Mucosa of descending colon (tissue), 3 donors: ENCODE measurements at regions not wholly inside any gene's neighbourhood (a gene's known extent, or its start where the extent isn't known, plus 50 kb on each side); places are given as distances from the start of the nearest gene placed in this dataset.
"Not testable (repeated sequence)": the region's sequence is repeated elsewhere in the genome, so short reads cannot be mapped to it uniquely, and the experiment has no call there.

Source experiments
- ATAC-seq: fragments of 200-7000 bp; cut with Tn5 transposase; one replicate; pipeline ENCODE4 v1.9.1; 2020; ENCODE audit warnings: mild to moderate bottlenecking, moderate library complexity
- DNase-seq, 3 donors: peaks; one replicate each; pipeline ENCODE4 v3.0.0-alpha.2; 2020
- H3K36me3 ChIP-seq: fragments of 200-600 bp; one replicate; pipeline ENCODE4 v1.8.0; 2021; ENCODE audit warnings: low read depth, mild to moderate bottlenecking
- H3K4me1 ChIP-seq: fragments of 200-600 bp; one replicate; pipeline ENCODE4 v1.8.0; 2021; ENCODE audit warnings: low read depth, mild to moderate bottlenecking
- H3K4me3 ChIP-seq: fragments of 200-600 bp; one replicate; pipeline ENCODE4 v1.8.0; 2021; ENCODE audit warnings: mild to moderate bottlenecking
- H3K9me3 ChIP-seq: fragments of 200-600 bp; one replicate; pipeline ENCODE4 v1.8.0; 2021; ENCODE audit warnings: mild to moderate bottlenecking
- intact Hi-C, 2 donors: fragments of 100-400 bp; cut with DNase I in 1 of 2; cut with micrococcal nuclease in 1 of 2; formaldehyde crosslinking; loops; one replicate each; pipeline versions ENCODE4 v1.11.0 to v1.11.1; 2022; cut with DNase I, micrococcal nuclease
- TF ChIP-seq, protein P1 (sequence below): fragments of 200-600 bp; IDR thresholded peaks from one replicate; pipeline ENCODE4 v1.8.0; 2022; ENCODE audit warnings: antibody characterized with exemption, mild to moderate bottlenecking
- donor health status: DM: no; HTN: no; CAD: no; lungs with moderate emphysema.
- donor health status: DM: no; HTN: no; CAD: no.
- donor health status: DM: no; HTN: yes; CAD: no.

DNA sequence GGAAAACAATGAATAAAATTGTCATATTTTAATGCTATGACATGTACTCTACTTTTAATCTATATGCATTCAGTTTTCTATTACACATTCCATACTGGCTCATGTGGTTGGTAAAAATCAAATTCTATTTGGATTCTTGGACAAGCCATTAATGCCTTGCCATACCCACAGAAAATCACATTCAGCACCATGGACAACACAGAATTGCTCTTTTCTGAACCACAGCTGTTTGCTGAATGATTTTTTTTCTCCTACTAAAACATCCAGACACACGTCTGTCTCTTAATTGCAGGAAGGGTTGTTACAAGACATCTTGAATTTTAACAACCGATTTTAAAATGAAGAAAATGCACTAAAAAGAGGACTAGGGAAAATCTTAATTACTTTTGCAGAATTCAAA, 675.6 kb downstream of the BRINP1 start:
- H3K4me1 ChIP-seq = no peaks in the 10 kb centered on the region
- TF ChIP-seq, protein P1, sequence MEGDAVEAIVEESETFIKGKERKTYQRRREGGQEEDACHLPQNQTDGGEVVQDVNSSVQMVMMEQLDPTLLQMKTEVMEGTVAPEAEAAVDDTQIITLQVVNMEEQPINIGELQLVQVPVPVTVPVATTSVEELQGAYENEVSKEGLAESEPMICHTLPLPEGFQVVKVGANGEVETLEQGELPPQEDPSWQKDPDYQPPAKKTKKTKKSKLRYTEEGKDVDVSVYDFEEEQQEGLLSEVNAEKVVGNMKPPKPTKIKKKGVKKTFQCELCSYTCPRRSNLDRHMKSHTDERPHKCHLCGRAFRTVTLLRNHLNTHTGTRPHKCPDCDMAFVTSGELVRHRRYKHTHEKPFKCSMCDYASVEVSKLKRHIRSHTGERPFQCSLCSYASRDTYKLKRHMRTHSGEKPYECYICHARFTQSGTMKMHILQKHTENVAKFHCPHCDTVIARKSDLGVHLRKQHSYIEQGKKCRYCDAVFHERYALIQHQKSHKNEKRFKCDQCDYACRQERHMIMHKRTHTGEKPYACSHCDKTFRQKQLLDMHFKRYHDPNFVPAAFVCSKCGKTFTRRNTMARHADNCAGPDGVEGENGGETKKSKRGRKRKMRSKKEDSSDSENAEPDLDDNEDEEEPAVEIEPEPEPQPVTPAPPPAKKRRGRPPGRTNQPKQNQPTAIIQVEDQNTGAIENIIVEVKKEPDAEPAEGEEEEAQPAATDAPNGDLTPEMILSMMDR = no peak
- DNase-seq (no peak), ATAC-seq (no peak)
- intact Hi-C loops = no loop called here
- H3K36me3 ChIP-seq = no peaks in the 10 kb centered on the region
- H3K4me3 ChIP-seq = no peak overlapping the region
- no peaks in the 10 kb centered on the region for H3K9me3 ChIP-seq

DNA sequence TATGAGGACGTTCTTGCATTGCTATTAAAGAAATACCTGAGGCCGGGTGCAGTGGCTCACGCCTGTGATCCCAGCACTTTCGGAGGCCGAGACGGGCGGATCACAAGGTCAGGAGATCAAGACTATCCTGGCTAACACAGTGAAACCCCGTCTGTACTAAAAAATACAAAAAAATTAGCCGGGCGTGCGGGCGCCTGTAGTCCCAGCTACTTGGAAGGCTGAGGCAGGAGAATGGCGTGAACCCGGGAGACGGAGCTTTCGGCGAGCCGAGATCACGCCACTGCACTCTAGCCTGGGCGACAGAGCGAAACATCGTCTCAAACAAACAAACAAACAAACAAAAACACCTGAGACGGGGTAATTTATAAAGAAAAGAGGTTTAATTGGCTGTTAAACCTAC, 674.0 kb downstream of the BRINP1 start:
- ATAC-seq, DNase-seq, H3K4me1 ChIP-seq, intact Hi-C loops, H3K9me3 ChIP-seq, H3K36me3 ChIP-seq, H3K4me3 ChIP-seq: not testable (repeated sequence)

- H3K36me3 ChIP-seq = no peaks in the 10 kb centered on the region
- intact Hi-C loops = no loop called here
- H3K9me3 ChIP-seq = no peaks in the 10 kb centered on the region
- no peak for DNase-seq
- TF ChIP-seq, protein P1 = no peak
- ATAC-seq = no peak
- no peaks in the 10 kb centered on the region for H3K4me1 ChIP-seq
- H3K4me3 ChIP-seq = no peak overlapping the region
These were observed 667.2 kb downstream of the BRINP1 start for GRCh38 chr9:118701985-118702384.

DNA sequence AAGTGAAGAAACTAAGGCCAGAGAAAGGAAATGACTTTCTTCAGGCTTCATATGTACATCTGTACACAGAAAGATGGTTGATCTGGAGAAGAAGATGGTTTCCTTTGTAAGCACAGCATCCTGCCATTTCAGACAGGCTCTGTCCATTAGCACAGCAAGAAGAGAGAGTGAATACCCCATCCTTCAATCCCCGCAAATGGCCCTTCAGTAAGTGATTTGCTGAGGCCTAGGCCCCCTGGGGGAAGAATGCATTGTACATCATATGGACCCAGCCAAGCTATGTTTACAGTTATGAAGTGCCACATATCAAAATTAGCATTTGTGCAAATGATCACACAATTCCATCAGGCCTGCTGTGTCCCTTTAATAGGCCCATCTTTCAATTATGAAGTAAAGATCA, 657.4 kb downstream of the BRINP1 start:
- no peaks in the 10 kb centered on the region for H3K9me3 ChIP-seq
- TF ChIP-seq, protein P1 = no peak
- intact Hi-C loops = no loop called here
- H3K36me3 ChIP-seq = no peaks in the 10 kb centered on the region
- no peak overlapping the region for H3K4me3 ChIP-seq
- no peaks in the 10 kb centered on the region for H3K4me1 ChIP-seq
- DNase-seq (no peak), ATAC-seq (no peak)

GRCh38 chr9:118721276-118721675, 648.0 kb downstream of the BRINP1 start:
- H3K4me3 ChIP-seq = no peak overlapping the region
- no peak for DNase-seq
- H3K36me3 ChIP-seq = no peaks in the 10 kb centered on the region
- TF ChIP-seq, protein P1 = no peak
- no peak for ATAC-seq
- intact Hi-C loops = no loop called here
- H3K4me1 ChIP-seq = no peaks in the 10 kb centered on the region
- no peaks in the 10 kb centered on the region for H3K9me3 ChIP-seq

GRCh38 chr9:118721923-118722322, 647.3 kb downstream of the BRINP1 start:
- no peak for ATAC-seq
- TF ChIP-seq, protein P1 = no peak

More at GRCh38 chr9:118721923-118722322, 647.3 kb downstream of the BRINP1 start:
- Histone ChIP-seq H3K4me3 (no peak overlapping the region), H3K9me3 (no peaks in the 10 kb centered on the region), H3K36me3 (no peaks in the 10 kb centered on the region), H3K4me1 (no peaks in the 10 kb centered on the region)
- intact Hi-C loops = no loop called here
- no peak for DNase-seq
